GM18909 (cell line): ENCODE measurements at regions not wholly inside any gene's neighbourhood (a gene's known extent, or its start where the extent isn't known, plus 50 kb on each side); places are given as distances from the start of the nearest gene placed in this dataset.
"Not testable (repeated sequence)": the region's sequence is repeated elsewhere in the genome, so short reads cannot be mapped to it uniquely, and the experiment has no call there.

Source experiments
- ATAC-seq: cut with Tn5 transposase; IDR thresholded peaks from one replicate; pipeline ENCODE4 v1.9.1; 2021; ENCODE audit warnings: mild to moderate bottlenecking; ENCODE audit not compliant: unreplicated experiment, poor library complexity

DNA sequence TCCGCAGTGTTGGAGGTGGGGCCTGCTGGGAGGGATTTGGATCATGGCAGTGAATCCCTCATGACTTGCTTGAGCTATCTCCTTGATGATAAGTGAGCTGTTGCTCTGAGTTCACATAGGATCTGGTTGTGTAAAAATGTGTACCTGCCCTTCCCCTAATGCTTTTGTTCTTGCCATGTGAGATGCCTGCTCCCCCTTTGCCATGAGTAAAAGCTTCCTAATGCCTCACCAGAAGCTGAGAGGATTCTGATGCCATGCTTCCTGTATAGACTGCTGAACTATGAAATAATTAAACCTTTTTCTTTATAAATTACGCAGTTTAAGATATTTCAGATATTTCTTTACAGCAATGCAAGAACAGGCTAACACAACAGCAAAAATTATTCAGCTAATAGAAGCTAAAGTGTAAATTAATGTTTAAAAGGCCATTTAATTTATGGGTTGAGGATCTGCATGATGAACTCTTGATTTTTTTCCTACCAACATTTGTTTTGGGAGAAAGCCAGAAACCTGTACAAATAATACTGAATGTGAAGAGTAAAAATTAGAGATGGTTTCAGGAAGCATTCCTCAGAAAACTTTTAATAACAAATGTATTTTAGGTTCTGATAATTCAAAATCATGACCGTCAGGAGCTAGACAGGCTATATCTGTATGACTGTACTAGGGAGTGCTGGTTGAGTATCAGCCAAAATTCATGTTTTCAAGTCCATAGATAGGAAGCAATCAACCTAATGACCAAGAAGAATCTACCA, 177.5 kb upstream of the GRIA4 start:
- ATAC-seq, result no peak

DNA sequence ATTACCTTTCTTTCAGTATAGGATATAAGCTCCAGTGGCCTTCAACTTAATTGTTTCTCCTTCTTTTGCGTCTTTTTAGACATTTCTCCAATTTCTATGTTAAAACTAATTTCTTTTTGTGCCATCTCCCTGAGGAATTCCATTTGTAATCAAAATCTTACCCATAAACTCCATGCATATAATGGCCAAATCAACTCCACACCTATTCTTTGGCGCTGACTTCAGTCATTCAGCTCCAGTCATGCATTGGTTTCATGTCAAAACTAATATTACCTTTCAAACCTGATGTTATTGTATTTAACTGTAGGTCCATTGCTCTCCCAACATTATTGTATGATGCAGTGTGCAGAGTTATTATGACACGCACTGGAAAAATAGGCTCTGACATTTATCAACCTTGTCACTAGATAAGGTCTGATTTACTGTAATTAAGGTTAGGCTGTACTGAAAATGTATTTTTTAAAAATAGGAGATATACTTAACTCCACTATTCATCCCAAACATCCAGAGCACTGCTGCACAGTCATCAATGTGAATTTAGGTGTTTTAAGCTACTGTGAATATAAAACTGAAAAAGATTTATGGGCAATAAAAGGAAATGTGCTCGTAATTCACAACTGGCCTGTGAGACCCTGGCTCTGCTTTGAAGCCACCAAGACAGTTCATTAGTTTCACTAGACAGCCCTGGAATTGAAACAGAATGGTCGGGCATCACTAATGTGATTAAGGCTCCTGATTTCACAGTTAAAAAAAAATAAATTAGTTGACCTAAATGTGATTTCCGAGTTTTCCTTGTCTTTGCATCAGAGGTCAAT, 180.6 kb upstream of the GRIA4 start:
- ATAC-seq, result no peak

DNA sequence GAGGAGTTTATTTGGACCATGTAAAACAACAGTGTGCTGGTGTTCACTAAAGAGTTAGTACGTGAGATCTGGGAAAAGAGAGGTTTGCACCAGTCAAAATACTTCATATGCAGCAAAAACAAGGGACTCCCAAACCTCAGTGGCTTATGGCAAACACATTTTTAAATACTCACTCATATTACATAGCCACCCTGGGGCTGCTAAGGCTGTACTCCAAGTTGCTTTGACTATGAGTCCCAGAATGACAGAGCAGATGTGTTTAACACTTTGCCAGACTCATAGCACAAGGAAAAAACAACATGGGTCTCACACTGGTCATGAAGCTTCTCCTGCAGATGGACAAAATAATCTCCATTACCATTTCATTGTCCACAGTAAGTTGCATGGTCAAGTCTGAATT, 202.8 kb upstream of the GRIA4 start:
- no peak for ATAC-seq

DNA sequence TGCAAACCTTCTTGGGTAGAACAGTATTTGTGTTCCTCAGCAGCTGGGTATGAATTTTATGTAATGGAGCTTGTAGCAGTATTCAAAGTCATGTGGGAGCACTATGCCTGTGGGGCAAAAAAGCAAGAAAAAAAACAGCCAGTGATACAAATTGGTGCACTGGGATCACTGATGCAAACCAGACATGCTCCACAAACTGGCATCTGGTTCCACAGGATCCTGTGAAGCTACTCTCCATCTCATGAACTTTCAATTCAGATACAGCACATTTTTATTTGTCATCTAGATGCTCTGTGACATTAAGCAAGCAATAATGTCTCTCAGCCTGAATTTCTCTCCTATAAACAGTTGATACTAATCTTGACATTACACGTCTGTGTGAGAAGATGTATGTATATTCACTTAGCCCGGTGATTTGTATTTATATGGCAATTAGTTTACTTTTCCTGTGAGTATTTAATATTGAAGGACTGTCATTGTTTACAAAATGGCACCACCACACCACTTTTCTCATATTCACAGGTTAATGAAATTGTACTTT, 208.5 kb upstream of the GRIA4 start:
- no peak for ATAC-seq

DNA sequence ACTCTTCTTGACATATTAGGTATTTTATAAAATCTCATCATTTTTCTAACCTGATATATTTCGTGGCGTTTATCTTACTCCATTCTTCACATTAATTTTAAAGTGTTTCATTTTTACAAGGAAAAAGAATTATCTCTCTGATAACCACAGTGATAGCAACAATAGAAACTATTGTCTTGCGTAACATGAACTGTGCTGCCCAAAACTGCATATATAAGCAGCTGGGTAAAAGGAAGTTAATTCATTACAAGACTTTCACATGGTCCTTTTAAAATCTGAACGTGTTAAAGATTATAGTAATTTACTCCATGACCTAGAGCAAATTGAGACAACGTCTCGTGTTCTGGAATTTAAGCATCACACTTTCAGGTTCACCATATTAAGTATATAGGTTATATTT, 210.4 kb upstream of the GRIA4 start:
- no peak for ATAC-seq

DNA sequence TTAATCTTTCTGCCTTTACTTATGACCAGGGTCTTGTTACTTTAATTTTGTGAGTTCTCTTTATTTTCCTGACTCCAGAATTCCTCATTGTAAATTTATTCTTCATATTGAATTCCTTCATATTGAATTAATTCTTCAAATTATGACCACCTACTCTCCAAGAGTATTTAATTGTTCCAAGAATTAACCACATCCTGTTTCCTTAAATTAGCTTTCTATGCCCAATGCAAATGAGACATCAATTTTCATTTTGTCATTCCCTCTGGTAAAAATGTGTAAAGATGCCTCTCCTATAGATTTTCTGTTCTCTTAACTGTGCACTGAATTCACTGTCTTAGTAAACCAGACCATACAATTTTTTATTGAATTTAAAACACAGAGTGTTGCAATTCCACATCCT, 211.2 kb upstream of the GRIA4 start:
- no peak for ATAC-seq

DNA sequence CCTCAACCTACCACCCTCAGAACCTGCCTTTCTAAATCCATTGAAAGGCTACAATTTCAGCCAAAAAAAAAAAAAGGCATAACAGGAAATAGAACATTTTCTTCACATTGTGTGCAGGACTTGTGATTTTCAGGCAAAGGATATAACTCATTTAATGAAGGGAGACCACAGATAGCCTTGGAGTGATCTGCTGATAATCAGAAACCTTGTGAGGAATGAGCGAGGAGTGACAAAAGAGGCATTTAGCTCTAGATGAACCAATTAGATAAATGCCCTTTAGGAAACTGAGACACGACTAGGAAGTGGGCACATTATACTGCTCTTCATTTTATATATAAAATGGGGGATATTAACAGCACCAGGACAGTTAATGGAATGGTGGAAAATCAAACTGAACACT, 216.5 kb upstream of the GRIA4 start:
- no peak for ATAC-seq

DNA sequence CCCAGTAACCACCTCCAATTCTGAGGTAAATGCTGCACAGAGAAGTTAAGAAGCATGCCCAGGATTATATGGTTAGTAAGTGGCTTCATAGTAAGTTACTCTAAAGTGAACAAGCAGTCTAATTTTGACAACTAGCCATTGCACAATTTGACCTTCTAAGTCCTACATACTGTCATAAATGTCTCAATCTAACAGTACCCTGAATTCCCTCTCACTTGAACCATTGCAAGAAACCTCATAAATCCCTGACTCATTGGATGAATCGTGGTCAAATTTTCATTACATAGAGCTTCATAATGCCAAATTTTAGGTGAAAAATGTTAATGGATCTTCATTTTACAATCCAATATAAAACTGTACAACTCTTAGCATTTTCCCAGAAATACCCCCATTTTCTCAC, 217.3 kb upstream of the GRIA4 start:
- no peak for ATAC-seq

DNA sequence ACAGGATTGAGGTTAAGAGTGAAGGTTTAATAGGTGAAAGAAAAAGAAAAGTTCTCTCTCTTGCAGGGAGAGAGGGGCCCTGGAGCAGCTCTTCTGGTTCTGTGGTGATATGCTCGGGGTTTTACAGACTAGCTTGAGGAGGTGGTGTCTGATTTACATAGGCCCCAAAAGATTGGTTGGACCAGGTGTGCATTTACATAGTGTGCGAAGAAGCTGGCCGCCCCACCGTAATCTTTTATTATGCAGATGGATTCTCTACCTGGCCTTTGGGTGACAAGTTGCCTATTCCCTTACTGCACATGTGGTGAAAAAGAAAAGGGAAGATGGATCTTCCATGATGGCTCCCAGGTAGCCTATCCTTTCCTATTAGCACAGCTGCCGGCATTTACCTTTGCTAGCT, 219.9 kb upstream of the GRIA4 start:
- no peak for ATAC-seq

DNA sequence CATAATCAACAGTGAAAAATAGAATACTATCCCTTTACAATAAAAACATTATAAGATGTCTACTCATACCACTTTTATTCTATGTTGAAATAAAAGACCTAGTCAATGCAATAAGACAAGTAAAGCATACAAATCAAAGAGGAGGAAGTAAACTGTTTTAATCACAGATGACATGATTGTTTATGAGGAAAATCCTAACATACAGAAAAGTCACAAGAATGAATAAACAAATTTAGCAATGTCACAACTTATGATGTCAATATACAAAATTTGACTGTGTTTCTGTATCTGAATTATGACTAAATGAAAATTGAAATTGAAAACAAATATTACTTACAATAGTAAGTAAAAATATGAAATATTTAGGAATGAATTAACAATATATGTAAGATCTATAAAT, 221.9 kb upstream of the GRIA4 start:
- no peak for ATAC-seq

DNA sequence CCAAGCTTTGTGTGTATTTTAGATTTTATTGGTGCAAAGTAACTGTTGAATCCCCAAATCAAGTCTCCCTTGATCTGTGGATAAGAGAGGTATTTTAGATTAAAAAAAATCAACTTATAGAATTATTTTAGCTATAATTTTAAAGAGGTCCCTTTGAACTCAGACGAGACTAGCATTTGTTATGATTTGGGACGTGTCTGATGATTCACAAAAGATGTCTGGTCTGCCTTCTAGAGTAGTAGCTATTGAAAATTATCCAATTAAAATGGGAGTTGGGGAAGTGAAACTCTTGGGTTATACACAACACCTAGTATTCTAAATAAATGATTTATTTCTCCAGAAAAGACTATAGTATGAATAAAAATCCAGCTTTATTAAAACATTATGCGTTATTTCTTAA, 227.9 kb upstream of the GRIA4 start:
- no peak for ATAC-seq

DNA sequence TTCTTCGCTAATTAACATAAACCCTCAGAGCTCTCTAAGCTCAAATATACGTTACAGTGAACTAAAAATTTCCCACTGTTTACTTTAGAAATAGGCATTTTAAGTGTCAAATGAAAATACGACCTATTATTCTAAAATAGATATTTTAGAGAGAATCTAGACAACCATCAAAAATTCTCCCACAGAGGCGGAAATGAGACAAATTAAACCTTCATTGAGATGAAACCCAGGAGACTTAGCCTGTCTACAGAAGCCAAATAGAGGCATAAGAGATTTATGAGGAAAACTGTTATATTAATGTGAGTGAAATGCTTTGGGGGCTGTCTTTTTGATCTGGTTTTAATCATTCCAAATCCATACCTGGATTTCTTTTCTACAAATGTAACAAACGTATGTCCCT, 232.0 kb upstream of the GRIA4 start:
- no peak for ATAC-seq

DNA sequence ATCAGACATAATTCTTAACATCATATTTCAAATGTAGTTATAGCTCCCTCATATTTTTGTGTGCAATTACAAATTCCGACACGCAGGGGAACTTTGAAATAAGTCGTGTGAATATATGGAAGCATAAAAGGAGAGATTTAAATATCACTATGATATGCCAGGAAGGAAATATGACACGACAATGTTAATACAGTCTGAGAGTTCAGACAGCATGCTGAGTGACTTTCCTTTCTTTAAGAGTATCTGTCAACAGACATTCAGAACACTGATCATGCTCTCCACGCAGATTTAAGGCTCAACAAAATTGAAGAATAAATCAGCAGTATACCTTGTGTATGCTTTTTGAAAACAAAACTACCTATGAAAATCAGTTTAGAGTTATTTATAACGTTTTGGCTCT, 232.6 kb upstream of the CARD18 start:
- no peak for ATAC-seq

DNA sequence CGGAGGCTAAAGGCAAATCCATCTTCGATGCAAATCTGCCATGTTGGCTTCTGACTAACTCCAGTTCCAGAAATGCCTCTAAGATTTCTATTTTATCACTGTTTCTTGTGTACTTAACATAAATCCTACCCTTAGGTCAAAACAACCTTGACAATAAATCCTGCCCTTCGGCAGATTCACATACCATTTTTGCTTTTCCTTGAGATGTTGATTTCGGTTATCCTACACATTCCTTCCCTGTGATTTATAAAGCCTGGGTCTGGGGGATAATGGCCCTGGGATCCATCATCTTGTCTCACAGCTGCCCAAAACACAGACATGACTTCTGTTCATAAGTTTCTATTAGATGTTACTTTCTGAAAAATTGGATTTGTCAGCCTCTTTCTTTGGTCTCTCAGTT, 231.7 kb upstream of the CARD18 start:
- no peak for ATAC-seq

DNA sequence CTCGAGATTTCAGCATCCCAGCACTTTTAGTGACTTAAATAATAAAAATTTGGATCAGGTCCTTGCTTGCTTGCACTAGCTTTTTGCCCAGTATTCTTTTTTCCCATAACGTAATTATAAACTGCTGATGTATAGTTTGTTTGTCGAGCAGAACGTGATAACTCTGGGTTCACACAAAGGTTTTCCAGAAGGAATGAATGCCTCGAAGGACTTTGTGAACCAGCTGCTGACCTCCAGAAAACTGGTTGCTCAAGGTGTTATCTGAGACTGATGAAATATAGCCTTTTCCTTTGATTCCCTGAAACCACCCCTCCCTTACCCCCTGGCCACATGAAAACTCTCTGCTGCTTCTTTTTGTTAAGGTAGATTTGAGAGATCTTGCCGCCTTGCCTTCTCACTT, 229.1 kb upstream of the CARD18 start:
- ATAC-seq, result no peak

DNA sequence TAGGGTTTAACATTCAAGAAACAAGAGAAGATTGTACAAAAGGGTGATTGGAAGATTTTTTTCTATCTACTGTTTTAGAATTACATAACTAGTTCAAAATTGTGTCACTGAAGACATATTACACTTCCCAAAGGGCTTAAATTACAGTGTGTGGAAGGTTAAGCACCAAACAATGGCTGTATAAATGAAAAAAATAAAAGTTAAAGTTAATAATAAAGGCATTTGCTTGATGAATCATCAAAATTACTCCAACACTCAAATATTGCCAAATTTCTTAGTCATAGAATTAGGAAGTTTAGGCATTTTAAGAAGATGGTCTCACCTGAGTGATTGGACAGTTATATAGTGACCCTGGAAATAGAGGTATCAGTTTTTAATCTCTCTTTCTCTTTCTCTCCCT, 227.6 kb upstream of the CARD18 start:
- ATAC-seq, result no peak

DNA sequence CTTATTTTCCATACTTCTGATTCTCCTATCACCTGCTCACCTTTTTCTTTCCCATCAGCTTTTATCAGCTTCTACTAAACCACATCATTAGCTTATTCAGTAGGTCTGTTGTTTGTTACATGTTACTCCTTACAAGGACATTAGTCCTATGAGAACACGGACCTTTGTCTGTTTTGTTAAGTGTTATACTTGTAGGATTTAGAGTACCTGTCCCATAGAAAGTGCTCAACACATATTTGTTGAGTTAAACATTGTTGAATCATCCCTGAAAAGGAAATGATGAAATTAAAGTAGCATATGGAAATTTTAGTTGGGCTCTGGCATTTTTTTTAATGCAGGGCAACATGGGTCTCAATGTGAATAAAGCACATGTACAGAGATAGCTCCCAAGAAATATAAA, 222.1 kb upstream of the CARD18 start:
- no peak for ATAC-seq

DNA sequence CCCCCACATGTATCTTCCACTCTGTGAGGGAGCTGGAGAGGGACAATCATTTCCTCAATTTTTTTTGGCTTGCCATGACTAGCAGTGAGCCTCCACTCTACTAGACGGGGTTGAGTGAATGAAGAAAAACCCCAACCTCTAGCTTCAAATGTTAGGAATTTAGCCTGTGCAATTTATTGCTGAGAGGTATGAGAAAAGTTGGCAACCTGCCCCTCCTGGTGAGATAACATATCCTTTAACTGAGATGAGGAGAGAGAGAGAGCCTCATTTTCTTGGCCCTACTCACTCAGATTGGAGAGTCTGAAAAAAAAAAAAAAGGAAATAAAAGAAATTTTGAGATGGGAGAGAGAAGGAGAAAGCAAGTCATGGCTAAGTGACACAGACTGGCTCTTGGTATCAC, 218.2 kb upstream of the CARD18 start:
- no peak for ATAC-seq

DNA sequence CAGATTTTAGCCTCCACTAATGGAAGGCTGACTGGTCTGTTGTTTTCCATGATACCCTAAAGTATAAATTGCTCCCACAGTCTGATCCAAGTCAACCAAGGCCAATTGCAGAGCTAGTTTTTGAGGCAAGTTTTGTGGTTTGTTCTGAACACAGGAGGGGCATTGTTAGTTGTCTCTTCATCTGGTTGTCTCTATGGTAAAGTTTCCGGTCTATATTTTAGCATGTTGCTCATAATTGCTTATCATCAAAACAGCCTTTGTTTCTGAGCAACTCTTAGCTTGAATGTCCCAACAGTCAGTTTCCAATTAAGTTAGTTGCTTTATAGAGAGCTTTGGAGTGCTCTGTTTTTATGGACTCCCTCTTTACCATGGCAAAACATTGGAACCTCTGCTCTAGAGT, 217.6 kb upstream of the CARD18 start:
- no peak for ATAC-seq

DNA sequence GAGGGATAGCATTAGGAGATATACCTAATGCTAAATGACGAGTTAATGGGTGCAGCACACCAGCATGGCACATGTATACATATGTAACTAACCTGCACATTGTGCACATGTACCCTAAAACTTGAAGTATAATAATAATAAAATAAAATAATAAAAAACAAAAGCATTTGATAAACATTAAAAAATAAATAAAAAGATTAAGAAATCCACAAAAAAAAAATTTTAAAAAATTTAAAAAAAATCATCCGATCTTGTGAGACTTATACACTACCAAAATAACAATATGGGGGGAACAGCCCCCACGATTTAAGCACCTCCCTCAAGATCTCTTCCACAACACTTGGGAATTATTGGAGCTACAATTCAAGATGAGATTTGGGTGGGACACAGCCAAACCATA, 210.3 kb upstream of the CARD18 start:
- ATAC-seq, result not testable (repeated sequence)

DNA sequence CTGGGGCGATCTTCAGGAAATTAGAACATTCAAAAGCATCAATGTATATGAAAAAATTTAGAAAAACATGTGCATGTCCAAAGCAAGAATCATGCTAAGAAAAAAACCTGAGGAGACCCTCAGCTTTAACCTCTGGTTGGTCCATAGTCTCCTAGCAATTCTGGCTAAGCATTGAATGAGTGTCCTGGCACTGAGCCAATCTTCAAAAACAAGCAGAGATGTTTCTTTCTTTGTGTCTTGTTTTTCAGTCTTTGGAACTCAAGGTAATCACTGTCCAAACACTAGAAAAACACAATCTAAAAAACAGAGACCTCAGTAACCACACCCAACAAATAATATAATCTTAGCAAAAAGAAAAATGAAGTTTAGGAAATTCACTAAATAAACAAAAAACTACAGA, 205.4 kb upstream of the CARD18 start:
- no peak for ATAC-seq
